ENCODE measurements at regions not wholly inside any gene's neighbourhood (a gene's known extent, or its start where the extent isn't known, plus 50 kb on each side); places are given as distances from the start of the nearest gene placed in this dataset.

GRCh38 chr3:27960133-27960532 is 238.0 kb upstream of the EOMES start:
- DNase-seq: no peak

- no peak for DNase-seq
Measured at GRCh38 chr3:27963519-27963918, 241.4 kb upstream of the EOMES start.

GRCh38 chr3:27971600-27971999 is 249.5 kb upstream of the EOMES start:
- no peak for DNase-seq

GRCh38 chr3:27976933-27977332 is 254.8 kb upstream of the EOMES start:
- DNase-seq: no peak

- DNase-seq: no peak
Measured at GRCh38 chr3:27978440-27978839, 256.3 kb upstream of the EOMES start.

GRCh38 chr3:27985369-27986035 is 255.9 kb upstream of the CMC1 start:
- peak in 1 of 2 experiments; percentile 63 for DNase-seq

GRCh38 chr3:27986234-27986879 is 255.1 kb upstream of the CMC1 start:
- DNase-seq: no peak

- DNase-seq: no peak
Measured at GRCh38 chr3:27990324-27990723, 251.1 kb upstream of the CMC1 start.

GRCh38 chr3:27990837-27991236 is 250.6 kb upstream of the CMC1 start:
- DNase-seq: no peak

- peak; percentile 95 to 98 for DNase-seq
Measured at GRCh38 chr3:27993051-27993450, 248.4 kb upstream of the CMC1 start.

- no peak for DNase-seq
Measured at GRCh38 chr3:28000608-28001007, 240.8 kb upstream of the CMC1 start.

GRCh38 chr3:28008235-28008634 is 233.2 kb upstream of the CMC1 start:
- DNase-seq: no peak

- no peak for DNase-seq
Measured at GRCh38 chr3:28012830-28013229, 228.6 kb upstream of the CMC1 start.

GRCh38 chr3:28013864-28014473 is 227.4 kb upstream of the CMC1 start:
- DNase-seq: no peak

- DNase-seq: no peak
Measured at GRCh38 chr3:28018925-28019718, 222.3 kb upstream of the CMC1 start.

GRCh38 chr3:28019740-28020139 is 221.7 kb upstream of the CMC1 start:
- DNase-seq: no peak

- DNase-seq: no peak
Measured at GRCh38 chr3:28022916-28023315, 218.5 kb upstream of the CMC1 start.

- DNase-seq: no peak
Measured at GRCh38 chr3:28028554-28028953, 212.9 kb upstream of the CMC1 start.

- no peak for DNase-seq
Measured at GRCh38 chr3:28033059-28033784, 208.2 kb upstream of the CMC1 start.

GRCh38 chr3:28036599-28037575 is 204.5 kb upstream of the CMC1 start:
- DNase-seq: no peak

- DNase-seq: no peak
Measured at GRCh38 chr3:28039234-28039633, 202.2 kb upstream of the CMC1 start.

GRCh38 chr3:28039829-28040228 is 201.6 kb upstream of the CMC1 start:
- no peak for DNase-seq

Measured in NCI-H524 (cell line).